ENCODE measurements at regions not wholly inside any gene's neighbourhood (a gene's known extent, or its start where the extent isn't known, plus 50 kb on each side); places are given as distances from the start of the nearest gene placed in this dataset.

GRCh38 chr6:125544819-125545218 is 204.6 kb upstream of the HEY2 start:
- TF ChIP-seq, protein P1, sequence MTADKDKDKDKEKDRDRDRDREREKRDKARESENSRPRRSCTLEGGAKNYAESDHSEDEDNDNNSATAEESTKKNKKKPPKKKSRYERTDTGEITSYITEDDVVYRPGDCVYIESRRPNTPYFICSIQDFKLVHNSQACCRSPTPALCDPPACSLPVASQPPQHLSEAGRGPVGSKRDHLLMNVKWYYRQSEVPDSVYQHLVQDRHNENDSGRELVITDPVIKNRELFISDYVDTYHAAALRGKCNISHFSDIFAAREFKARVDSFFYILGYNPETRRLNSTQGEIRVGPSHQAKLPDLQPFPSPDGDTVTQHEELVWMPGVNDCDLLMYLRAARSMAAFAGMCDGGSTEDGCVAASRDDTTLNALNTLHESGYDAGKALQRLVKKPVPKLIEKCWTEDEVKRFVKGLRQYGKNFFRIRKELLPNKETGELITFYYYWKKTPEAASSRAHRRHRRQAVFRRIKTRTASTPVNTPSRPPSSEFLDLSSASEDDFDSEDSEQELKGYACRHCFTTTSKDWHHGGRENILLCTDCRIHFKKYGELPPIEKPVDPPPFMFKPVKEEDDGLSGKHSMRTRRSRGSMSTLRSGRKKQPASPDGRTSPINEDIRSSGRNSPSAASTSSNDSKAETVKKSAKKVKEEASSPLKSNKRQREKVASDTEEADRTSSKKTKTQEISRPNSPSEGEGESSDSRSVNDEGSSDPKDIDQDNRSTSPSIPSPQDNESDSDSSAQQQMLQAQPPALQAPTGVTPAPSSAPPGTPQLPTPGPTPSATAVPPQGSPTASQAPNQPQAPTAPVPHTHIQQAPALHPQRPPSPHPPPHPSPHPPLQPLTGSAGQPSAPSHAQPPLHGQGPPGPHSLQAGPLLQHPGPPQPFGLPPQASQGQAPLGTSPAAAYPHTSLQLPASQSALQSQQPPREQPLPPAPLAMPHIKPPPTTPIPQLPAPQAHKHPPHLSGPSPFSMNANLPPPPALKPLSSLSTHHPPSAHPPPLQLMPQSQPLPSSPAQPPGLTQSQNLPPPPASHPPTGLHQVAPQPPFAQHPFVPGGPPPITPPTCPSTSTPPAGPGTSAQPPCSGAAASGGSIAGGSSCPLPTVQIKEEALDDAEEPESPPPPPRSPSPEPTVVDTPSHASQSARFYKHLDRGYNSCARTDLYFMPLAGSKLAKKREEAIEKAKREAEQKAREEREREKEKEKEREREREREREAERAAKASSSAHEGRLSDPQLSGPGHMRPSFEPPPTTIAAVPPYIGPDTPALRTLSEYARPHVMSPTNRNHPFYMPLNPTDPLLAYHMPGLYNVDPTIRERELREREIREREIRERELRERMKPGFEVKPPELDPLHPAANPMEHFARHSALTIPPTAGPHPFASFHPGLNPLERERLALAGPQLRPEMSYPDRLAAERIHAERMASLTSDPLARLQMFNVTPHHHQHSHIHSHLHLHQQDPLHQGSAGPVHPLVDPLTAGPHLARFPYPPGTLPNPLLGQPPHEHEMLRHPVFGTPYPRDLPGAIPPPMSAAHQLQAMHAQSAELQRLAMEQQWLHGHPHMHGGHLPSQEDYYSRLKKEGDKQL (CRISPR knock-in tag; IDR thresholded peaks at IDR 0.05; ENCODE audit: borderline replicate concordance), result no peak
- TF ChIP-seq MXD1 (CRISPR knock-in tag; IDR thresholded peaks at IDR 0.05; ENCODE audit: borderline replicate concordance, poor library complexity, severe bottlenecking), result no peak
- no peak for TF ChIP-seq PHF20 (IDR thresholded peaks at IDR 0.05; ENCODE audit: partially characterized antibody)
- TF ChIP-seq CBX3 (IDR thresholded peaks at IDR 0.05; ENCODE audit: borderline replicate concordance in 1 of 2, low read length in 2 of 2), result no peak
- TF ChIP-seq POLR2AphosphoS5 (IDR thresholded peaks at IDR 0.05; ENCODE audit: control insufficient read depth, insufficient read depth, low read depth, low read length), result no peak
- no peak for TF ChIP-seq NFXL1 (CRISPR knock-in tag; IDR thresholded peaks at IDR 0.05)
- TF ChIP-seq ZNF311 (CRISPR knock-in tag; IDR thresholded peaks at IDR 0.05), result no peak
- TF ChIP-seq, protein P2, sequence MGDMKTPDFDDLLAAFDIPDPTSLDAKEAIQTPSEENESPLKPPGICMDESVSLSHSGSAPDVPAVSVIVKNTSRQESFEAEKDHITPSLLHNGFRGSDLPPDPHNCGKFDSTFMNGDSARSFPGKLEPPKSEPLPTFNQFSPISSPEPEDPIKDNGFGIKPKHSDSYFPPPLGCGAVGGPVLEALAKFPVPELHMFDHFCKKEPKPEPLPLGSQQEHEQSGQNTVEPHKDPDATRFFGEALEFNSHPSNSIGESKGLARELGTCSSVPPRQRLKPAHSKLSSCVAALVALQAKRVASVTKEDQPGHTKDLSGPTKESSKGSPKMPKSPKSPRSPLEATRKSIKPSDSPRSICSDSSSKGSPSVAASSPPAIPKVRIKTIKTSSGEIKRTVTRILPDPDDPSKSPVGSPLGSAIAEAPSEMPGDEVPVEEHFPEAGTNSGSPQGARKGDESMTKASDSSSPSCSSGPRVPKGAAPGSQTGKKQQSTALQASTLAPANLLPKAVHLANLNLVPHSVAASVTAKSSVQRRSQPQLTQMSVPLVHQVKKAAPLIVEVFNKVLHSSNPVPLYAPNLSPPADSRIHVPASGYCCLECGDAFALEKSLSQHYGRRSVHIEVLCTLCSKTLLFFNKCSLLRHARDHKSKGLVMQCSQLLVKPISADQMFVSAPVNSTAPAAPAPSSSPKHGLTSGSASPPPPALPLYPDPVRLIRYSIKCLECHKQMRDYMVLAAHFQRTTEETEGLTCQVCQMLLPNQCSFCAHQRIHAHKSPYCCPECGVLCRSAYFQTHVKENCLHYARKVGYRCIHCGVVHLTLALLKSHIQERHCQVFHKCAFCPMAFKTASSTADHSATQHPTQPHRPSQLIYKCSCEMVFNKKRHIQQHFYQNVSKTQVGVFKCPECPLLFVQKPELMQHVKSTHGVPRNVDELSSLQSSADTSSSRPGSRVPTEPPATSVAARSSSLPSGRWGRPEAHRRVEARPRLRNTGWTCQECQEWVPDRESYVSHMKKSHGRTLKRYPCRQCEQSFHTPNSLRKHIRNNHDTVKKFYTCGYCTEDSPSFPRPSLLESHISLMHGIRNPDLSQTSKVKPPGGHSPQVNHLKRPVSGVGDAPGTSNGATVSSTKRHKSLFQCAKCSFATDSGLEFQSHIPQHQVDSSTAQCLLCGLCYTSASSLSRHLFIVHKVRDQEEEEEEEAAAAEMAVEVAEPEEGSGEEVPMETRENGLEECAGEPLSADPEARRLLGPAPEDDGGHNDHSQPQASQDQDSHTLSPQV (IDR thresholded peaks at IDR 0.05), result no peak
- no peak for TF ChIP-seq EZH2 (IDR thresholded peaks at IDR 0.05; ENCODE audit: borderline replicate concordance, low read depth, low read length)
- no peak for TF ChIP-seq CHCHD3 (CRISPR knock-in tag; IDR thresholded peaks at IDR 0.05)
- TF ChIP-seq, protein P3, sequence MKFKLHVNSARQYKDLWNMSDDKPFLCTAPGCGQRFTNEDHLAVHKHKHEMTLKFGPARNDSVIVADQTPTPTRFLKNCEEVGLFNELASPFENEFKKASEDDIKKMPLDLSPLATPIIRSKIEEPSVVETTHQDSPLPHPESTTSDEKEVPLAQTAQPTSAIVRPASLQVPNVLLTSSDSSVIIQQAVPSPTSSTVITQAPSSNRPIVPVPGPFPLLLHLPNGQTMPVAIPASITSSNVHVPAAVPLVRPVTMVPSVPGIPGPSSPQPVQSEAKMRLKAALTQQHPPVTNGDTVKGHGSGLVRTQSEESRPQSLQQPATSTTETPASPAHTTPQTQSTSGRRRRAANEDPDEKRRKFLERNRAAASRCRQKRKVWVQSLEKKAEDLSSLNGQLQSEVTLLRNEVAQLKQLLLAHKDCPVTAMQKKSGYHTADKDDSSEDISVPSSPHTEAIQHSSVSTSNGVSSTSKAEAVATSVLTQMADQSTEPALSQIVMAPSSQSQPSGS (CRISPR knock-in tag; IDR thresholded peaks at IDR 0.05), result no peak
- no peak for TF ChIP-seq HDGF (IDR thresholded peaks at IDR 0.05)
- TF ChIP-seq GABPB2 (CRISPR knock-in tag; conservative IDR thresholded peaks at IDR 0.05), result no peak
- TF ChIP-seq ATF7 (IDR thresholded peaks at IDR 0.05), result no peak
